Body of pancreas (tissue), 4 donors: ENCODE measurements at regions not wholly inside any gene's neighbourhood (a gene's known extent, or its start where the extent isn't known, plus 50 kb on each side); places are given as distances from the start of the nearest gene placed in this dataset.

ENCODE experiments used
- POLR2A ChIP-seq, 3 donors: fragments of 450-650 bp; IDR thresholded peaks; one replicate each; pipeline ENCODE4 v1.6.1; 2016; ENCODE audit warnings: antibody characterized with exemption in 3 of 3, mild to moderate bottlenecking in 2 of 3
- TF ChIP-seq, protein P1 (sequence below), 7 experiments: fragments of 450-650 bp in 4 of 7; fragments of 200-600 bp in 3 of 7; sonication (generic) in 3 of 7; IDR thresholded peaks; one replicate each; pipeline ENCODE4 v1.5.1; 2016 to 2019; ENCODE audit warnings: antibody characterized with exemption in 7 of 7

- no peak for TF ChIP-seq POLR2A (IDR thresholded peaks at IDR 0.05)
- TF ChIP-seq, protein P1, sequence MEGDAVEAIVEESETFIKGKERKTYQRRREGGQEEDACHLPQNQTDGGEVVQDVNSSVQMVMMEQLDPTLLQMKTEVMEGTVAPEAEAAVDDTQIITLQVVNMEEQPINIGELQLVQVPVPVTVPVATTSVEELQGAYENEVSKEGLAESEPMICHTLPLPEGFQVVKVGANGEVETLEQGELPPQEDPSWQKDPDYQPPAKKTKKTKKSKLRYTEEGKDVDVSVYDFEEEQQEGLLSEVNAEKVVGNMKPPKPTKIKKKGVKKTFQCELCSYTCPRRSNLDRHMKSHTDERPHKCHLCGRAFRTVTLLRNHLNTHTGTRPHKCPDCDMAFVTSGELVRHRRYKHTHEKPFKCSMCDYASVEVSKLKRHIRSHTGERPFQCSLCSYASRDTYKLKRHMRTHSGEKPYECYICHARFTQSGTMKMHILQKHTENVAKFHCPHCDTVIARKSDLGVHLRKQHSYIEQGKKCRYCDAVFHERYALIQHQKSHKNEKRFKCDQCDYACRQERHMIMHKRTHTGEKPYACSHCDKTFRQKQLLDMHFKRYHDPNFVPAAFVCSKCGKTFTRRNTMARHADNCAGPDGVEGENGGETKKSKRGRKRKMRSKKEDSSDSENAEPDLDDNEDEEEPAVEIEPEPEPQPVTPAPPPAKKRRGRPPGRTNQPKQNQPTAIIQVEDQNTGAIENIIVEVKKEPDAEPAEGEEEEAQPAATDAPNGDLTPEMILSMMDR (IDR thresholded peaks at IDR 0.05), result no peak
Measured at GRCh38 chr12:102596031-102596430, 115.7 kb upstream of the IGF1 start.
